ENCODE measurements at regions not wholly inside any gene's neighbourhood (a gene's known extent, or its start where the extent isn't known, plus 50 kb on each side); places are given as distances from the start of the nearest gene placed in this dataset.

- no peak for TF ChIP-seq CTCF (tag by site-specific recombination; IDR thresholded peaks at IDR 0.05)
- no peak for TF ChIP-seq ZNF121 (tag by site-specific recombination; IDR thresholded peaks at IDR 0.05)
- TF ChIP-seq ZNF621 (tag by site-specific recombination; IDR thresholded peaks at IDR 0.05), result no peak
- TF ChIP-seq ZNF10 (tag by site-specific recombination; IDR thresholded peaks at IDR 0.05), result no peak
- TF ChIP-seq HIC1 (tag by site-specific recombination; IDR thresholded peaks at IDR 0.05), result no peak
- TF ChIP-seq TSHZ1 (tag by site-specific recombination; IDR thresholded peaks at IDR 0.05; ENCODE audit: borderline replicate concordance), result no peak
Observed at GRCh38 chr6:14187406-14187805, 69.8 kb downstream of the CD83 start.
